Activated CD4-positive, CD25-positive, alpha-beta regulatory T cell treated with anti-CD3 and anti-CD28 coated beads, Interleukin-2, amount 50 U/mL, for 24 hours (primary cell): ENCODE measurements at regions not wholly inside any gene's neighbourhood (a gene's known extent, or its start where the extent isn't known, plus 50 kb on each side); places are given as distances from the start of the nearest gene placed in this dataset.
"Not testable (repeated sequence)": the region's sequence is repeated elsewhere in the genome, so short reads cannot be mapped to it uniquely, and the experiment has no call there.

ENCODE experiments used
- ATAC-seq, 2 donors: fragments of 150-1000 bp; cut with Tn5 transposase; one replicate each; pipeline ENCODE4 v1.10.0; 2021; ENCODE audit warnings: mild to moderate bottlenecking in 1 of 2, moderate library complexity in 1 of 2

- ATAC-seq, result no peak
Observed at GRCh38 chr1:98575955-98576354, 85.6 kb upstream of the SNX7 start.

- no peak for ATAC-seq
Observed at GRCh38 chr1:98565951-98566350, 95.6 kb upstream of the SNX7 start.

GRCh38 chr1:98559291-98559690, 102.2 kb upstream of the SNX7 start:
- ATAC-seq, result no peak

GRCh38 chr1:98557895-98558294, 103.6 kb upstream of the SNX7 start:
- no peak for ATAC-seq

GRCh38 chr1:98556521-98557158, 104.9 kb upstream of the SNX7 start:
- no peak for ATAC-seq

GRCh38 chr1:98555814-98556213, 105.7 kb upstream of the SNX7 start:
- no peak for ATAC-seq

- not testable (repeated sequence) for ATAC-seq
Observed at GRCh38 chr1:98552576-98553074, 108.9 kb upstream of the SNX7 start.

GRCh38 chr1:98550076-98550475, 111.4 kb upstream of the SNX7 start:
- no peak for ATAC-seq

- no peak for ATAC-seq
Observed at GRCh38 chr1:98546319-98546718, 115.2 kb upstream of the SNX7 start.

GRCh38 chr1:98538106-98538505, 123.4 kb upstream of the SNX7 start:
- no peak for ATAC-seq

- no peak for ATAC-seq
Observed at GRCh38 chr1:98523256-98523655, 138.3 kb upstream of the SNX7 start.

GRCh38 chr1:98516306-98516705, 145.2 kb upstream of the SNX7 start:
- no peak for ATAC-seq

- ATAC-seq, result no peak
Observed at GRCh38 chr1:98515744-98516143, 145.8 kb upstream of the SNX7 start.

GRCh38 chr1:98512216-98512615, 149.3 kb upstream of the SNX7 start:
- not testable (repeated sequence) for ATAC-seq

GRCh38 chr1:98503771-98504170, 157.8 kb upstream of the SNX7 start:
- no peak for ATAC-seq

GRCh38 chr1:98502937-98503336, 158.6 kb upstream of the SNX7 start:
- ATAC-seq, result no peak

- no peak for ATAC-seq
Observed at GRCh38 chr1:98500324-98500723, 161.2 kb upstream of the SNX7 start.

GRCh38 chr1:98498651-98499050, 162.9 kb upstream of the SNX7 start:
- ATAC-seq, result no peak

- no peak for ATAC-seq
Observed at GRCh38 chr1:98497497-98497896, 164.0 kb upstream of the SNX7 start.

- ATAC-seq, result no peak
Observed at GRCh38 chr1:98496256-98496995, 165.1 kb upstream of the SNX7 start.

GRCh38 chr1:98493469-98493868, 168.1 kb upstream of the SNX7 start:
- no peak for ATAC-seq

GRCh38 chr1:98490099-98490498, 171.4 kb upstream of the SNX7 start:
- ATAC-seq, result no peak

GRCh38 chr1:98487620-98488019, 173.9 kb upstream of the SNX7 start:
- ATAC-seq, result no peak

- no peak for ATAC-seq
Observed at GRCh38 chr1:98482611-98483010, 178.9 kb upstream of the SNX7 start.
